ENCODE measurements at regions not wholly inside any gene's neighbourhood (a gene's known extent, or its start where the extent isn't known, plus 50 kb on each side); places are given as distances from the start of the nearest gene placed in this dataset.

DNA sequence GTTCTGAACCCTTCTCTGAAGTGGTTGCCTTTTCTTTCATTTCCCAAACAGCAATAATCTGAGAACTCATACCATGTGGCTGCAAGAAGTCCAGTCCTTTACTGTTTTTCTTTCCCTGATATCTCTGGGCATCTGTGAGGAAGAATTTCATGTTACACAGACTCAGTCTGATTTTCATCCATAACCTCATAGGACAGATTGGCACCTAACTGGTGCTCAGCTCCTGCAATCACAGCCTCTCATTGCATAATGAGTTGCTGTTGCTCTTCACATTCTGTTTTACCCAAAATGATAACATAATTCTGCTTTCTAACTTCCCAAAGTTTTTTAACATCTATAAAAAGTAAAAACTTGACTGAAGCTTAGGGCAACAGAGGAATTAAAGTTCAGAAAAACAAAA lies 472.2 kb upstream of the PBX1 start:
- no peak for DNase-seq (ENCODE audit: low spot score)
- Mint-ChIP-seq H3K27ac (peak overlapping the region; percentile 75; the same call in 1 of the 2 replicates), H3K4me3 (no peak overlapping the region), H3K4me1 (peaks cover 32% of the 10 kb centered on the region), H3K27me3 (ENCODE audit: low read depth) (no peaks in the 10 kb centered on the region), H3K9me3 (peaks cover 5% of the 10 kb centered on the region), H3K36me3 (peaks cover 4% of the 10 kb centered on the region)
- ChIA-PET CTCF (interaction anchor here (0.7 to 1.0 kb wide), 2 partner anchors 10 to 526 kb away, joined by 3 to 5 read pairs; no protein-coding TSS in a partner anchor), POLR2A (no interaction called here)
- no peak for ATAC-seq
- TF ChIP-seq, protein P1, sequence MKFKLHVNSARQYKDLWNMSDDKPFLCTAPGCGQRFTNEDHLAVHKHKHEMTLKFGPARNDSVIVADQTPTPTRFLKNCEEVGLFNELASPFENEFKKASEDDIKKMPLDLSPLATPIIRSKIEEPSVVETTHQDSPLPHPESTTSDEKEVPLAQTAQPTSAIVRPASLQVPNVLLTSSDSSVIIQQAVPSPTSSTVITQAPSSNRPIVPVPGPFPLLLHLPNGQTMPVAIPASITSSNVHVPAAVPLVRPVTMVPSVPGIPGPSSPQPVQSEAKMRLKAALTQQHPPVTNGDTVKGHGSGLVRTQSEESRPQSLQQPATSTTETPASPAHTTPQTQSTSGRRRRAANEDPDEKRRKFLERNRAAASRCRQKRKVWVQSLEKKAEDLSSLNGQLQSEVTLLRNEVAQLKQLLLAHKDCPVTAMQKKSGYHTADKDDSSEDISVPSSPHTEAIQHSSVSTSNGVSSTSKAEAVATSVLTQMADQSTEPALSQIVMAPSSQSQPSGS (CRISPR knock-in tag; IDR thresholded peaks at IDR 0.05; ENCODE audit: borderline replicate concordance, low read depth): no peak
- TF ChIP-seq ZNF396 (CRISPR knock-in tag; IDR thresholded peaks at IDR 0.05; ENCODE audit: borderline replicate concordance) (no peak), FOXP1 (CRISPR knock-in tag; IDR thresholded peaks at IDR 0.05; ENCODE audit: borderline replicate concordance) (no peak), ZNF121 (CRISPR knock-in tag; IDR thresholded peaks at IDR 0.05) (no peak), NR1H2 (CRISPR knock-in tag; IDR thresholded peaks at IDR 0.05) (no peak), PRRX2 (CRISPR knock-in tag; IDR thresholded peaks at IDR 0.05) (no peak), ETV6 (CRISPR knock-in tag; IDR thresholded peaks at IDR 0.05) (no peak), RORB (CRISPR knock-in tag; IDR thresholded peaks at IDR 0.05) (no peak)
- TF ChIP-seq, protein P2, sequence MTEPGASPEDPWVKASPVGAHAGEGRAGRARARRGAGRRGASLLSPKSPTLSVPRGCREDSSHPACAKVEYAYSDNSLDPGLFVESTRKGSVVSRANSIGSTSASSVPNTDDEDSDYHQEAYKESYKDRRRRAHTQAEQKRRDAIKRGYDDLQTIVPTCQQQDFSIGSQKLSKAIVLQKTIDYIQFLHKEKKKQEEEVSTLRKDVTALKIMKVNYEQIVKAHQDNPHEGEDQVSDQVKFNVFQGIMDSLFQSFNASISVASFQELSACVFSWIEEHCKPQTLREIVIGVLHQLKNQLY (CRISPR knock-in tag; IDR thresholded peaks at IDR 0.05): no peak
- TF ChIP-seq, protein P3, sequence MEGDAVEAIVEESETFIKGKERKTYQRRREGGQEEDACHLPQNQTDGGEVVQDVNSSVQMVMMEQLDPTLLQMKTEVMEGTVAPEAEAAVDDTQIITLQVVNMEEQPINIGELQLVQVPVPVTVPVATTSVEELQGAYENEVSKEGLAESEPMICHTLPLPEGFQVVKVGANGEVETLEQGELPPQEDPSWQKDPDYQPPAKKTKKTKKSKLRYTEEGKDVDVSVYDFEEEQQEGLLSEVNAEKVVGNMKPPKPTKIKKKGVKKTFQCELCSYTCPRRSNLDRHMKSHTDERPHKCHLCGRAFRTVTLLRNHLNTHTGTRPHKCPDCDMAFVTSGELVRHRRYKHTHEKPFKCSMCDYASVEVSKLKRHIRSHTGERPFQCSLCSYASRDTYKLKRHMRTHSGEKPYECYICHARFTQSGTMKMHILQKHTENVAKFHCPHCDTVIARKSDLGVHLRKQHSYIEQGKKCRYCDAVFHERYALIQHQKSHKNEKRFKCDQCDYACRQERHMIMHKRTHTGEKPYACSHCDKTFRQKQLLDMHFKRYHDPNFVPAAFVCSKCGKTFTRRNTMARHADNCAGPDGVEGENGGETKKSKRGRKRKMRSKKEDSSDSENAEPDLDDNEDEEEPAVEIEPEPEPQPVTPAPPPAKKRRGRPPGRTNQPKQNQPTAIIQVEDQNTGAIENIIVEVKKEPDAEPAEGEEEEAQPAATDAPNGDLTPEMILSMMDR (IDR thresholded peaks at IDR 0.05): no peak
- TF ChIP-seq, protein P4, sequence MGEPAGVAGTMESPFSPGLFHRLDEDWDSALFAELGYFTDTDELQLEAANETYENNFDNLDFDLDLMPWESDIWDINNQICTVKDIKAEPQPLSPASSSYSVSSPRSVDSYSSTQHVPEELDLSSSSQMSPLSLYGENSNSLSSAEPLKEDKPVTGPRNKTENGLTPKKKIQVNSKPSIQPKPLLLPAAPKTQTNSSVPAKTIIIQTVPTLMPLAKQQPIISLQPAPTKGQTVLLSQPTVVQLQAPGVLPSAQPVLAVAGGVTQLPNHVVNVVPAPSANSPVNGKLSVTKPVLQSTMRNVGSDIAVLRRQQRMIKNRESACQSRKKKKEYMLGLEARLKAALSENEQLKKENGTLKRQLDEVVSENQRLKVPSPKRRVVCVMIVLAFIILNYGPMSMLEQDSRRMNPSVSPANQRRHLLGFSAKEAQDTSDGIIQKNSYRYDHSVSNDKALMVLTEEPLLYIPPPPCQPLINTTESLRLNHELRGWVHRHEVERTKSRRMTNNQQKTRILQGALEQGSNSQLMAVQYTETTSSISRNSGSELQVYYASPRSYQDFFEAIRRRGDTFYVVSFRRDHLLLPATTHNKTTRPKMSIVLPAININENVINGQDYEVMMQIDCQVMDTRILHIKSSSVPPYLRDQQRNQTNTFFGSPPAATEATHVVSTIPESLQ (CRISPR knock-in tag; IDR thresholded peaks at IDR 0.05): no peak
- TF ChIP-seq, protein P5, sequence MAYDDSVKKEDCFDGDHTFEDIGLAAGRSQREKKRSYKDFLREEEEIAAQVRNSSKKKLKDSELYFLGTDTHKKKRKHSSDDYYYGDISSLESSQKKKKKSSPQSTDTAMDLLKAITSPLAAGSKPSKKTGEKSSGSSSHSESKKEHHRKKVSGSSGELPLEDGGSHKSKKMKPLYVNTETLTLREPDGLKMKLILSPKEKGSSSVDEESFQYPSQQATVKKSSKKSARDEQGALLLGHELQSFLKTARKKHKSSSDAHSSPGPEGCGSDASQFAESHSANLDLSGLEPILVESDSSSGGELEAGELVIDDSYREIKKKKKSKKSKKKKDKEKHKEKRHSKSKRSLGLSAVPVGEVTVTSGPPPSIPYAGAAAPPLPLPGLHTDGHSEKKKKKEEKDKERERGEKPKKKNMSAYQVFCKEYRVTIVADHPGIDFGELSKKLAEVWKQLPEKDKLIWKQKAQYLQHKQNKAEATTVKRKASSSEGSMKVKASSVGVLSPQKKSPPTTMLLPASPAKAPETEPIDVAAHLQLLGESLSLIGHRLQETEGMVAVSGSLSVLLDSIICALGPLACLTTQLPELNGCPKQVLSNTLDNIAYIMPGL (CRISPR knock-in tag; IDR thresholded peaks at IDR 0.05): no peak
- TF ChIP-seq, protein P6, sequence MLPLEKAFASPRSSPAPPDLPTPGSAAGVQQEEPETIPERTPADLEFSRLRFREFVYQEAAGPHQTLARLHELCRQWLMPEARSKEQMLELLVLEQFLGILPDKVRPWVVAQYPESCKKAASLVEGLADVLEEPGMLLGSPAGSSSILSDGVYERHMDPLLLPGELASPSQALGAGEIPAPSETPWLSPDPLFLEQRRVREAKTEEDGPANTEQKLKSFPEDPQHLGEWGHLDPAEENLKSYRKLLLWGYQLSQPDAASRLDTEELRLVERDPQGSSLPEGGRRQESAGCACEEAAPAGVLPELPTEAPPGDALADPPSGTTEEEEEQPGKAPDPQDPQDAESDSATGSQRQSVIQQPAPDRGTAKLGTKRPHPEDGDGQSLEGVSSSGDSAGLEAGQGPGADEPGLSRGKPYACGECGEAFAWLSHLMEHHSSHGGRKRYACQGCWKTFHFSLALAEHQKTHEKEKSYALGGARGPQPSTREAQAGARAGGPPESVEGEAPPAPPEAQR (CRISPR knock-in tag; IDR thresholded peaks at IDR 0.05): no peak
- TF ChIP-seq, protein P7, sequence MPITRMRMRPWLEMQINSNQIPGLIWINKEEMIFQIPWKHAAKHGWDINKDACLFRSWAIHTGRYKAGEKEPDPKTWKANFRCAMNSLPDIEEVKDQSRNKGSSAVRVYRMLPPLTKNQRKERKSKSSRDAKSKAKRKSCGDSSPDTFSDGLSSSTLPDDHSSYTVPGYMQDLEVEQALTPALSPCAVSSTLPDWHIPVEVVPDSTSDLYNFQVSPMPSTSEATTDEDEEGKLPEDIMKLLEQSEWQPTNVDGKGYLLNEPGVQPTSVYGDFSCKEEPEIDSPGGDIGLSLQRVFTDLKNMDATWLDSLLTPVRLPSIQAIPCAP (CRISPR knock-in tag; IDR thresholded peaks at IDR 0.05): no peak
- TF ChIP-seq, protein P8, sequence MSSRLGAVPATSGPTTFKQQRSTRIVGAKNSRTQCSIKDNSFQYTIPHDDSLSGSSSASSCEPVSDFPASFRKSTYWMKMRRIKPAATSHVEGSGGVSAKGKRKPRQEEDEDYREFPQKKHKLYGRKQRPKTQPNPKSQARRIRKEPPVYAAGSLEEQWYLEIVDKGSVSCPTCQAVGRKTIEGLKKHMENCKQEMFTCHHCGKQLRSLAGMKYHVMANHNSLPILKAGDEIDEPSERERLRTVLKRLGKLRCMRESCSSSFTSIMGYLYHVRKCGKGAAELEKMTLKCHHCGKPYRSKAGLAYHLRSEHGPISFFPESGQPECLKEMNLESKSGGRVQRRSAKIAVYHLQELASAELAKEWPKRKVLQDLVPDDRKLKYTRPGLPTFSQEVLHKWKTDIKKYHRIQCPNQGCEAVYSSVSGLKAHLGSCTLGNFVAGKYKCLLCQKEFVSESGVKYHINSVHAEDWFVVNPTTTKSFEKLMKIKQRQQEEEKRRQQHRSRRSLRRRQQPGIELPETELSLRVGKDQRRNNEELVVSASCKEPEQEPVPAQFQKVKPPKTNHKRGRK (CRISPR knock-in tag; IDR thresholded peaks at IDR 0.05; ENCODE audit: borderline replicate concordance): no peak

Data from WTC11 (cell line).